Breast epithelium (tissue), 4 donors: ENCODE measurements at regions not wholly inside any gene's neighbourhood (a gene's known extent, or its start where the extent isn't known, plus 50 kb on each side); places are given as distances from the start of the nearest gene placed in this dataset.

Experiments used
- DNase-seq, 2 donors: peaks; one replicate each; pipeline ENCODE4 v3.0.0-alpha.2; 2019; ENCODE audit warnings: low spot score in 2 of 2
- H3K27ac ChIP-seq, 2 donors: fragments of 200-600 bp; sonication (generic) in 1 of 2; one replicate each; pipeline ENCODE4 v1.5.1; 2016 to 2019; ENCODE audit warnings: mild to moderate bottlenecking in 1 of 2
- H3K27me3 ChIP-seq, 2 donors: fragments of 200-600 bp; sonication (generic) in 1 of 2; one replicate each; pipeline versions ENCODE4 v1.5.1 to v1.6.0; 2017 to 2019; ENCODE audit warnings: control low read depth in 1 of 2, mild to moderate bottlenecking in 1 of 2
- H3K36me3 ChIP-seq: fragments of 200-600 bp; one replicate; pipeline ENCODE4 v1.5.1; 2019
- H3K4me1 ChIP-seq, 2 donors: fragments of 200-600 bp; sonication (generic); one replicate each; pipeline ENCODE4 v1.5.1; 2016 to 2019; ENCODE audit warnings: control low read depth in 1 of 2
- H3K4me3 ChIP-seq, 3 donors: fragments of 200-600 bp; sonication (generic); 1 replicate in 2 of 3; 2 replicates in 1 of 3; pipeline ENCODE4 v1.5.1; 2016 to 2019; ENCODE audit warnings: mild to moderate bottlenecking in 3 of 3, moderate library complexity in 2 of 3
- H3K9me3 ChIP-seq, 2 donors: fragments of 200-600 bp; sonication (generic) in 1 of 2; one replicate each; pipeline ENCODE4 v1.5.1; 2016 to 2019; ENCODE audit warnings: control low read depth in 1 of 2
- CTCF ChIP-seq, 3 donors: fragments of 450-650 bp; IDR thresholded peaks; one replicate each; pipeline ENCODE4 v1.5.1; 2016 to 2017; ENCODE audit warnings: antibody characterized with exemption in 3 of 3, mild to moderate bottlenecking in 3 of 3, moderate library complexity in 3 of 3
- POLR2A ChIP-seq: fragments of 450-650 bp; IDR thresholded peaks from one replicate; pipeline ENCODE4 v1.6.1; 2016; ENCODE audit warnings: antibody characterized with exemption, mild to moderate bottlenecking, moderate library complexity
- POLR2AphosphoS5 ChIP-seq, 3 donors: sonication (generic); formaldehyde crosslinking; IDR thresholded peaks; one replicate each; pipeline ENCODE4 v1.6.1; 2017; ENCODE audit warnings: antibody characterized with exemption in 3 of 3
- intact Hi-C: fragments of 100-400 bp; cut with DNase I; formaldehyde crosslinking; loops from one replicate; pipeline ENCODE4 v1.15.1; 2023; ENCODE audit warnings: low total_unique reads

- intact Hi-C loops, result no loop called here
- no peak for DNase-seq
- no peak for TF ChIP-seq POLR2AphosphoS5 (IDR thresholded peaks at IDR 0.05)
- TF ChIP-seq POLR2A, result no peak
- TF ChIP-seq CTCF (IDR thresholded peaks at IDR 0.05), result no peak
- Histone ChIP-seq H3K27me3 (no peaks in the 10 kb centered on the region), H3K4me3 (no peak overlapping the region), H3K27ac (no peak overlapping the region), H3K36me3 (no peaks in the 10 kb centered on the region), H3K9me3 (no peaks in the 10 kb centered on the region), H3K4me1 (no peaks in the 10 kb centered on the region)
Measured at GRCh38 chr4:125992891-125993290, 678.1 kb downstream of the FAT4 start.

GRCh38 chr4:125994024-125994423, 679.3 kb downstream of the FAT4 start:
- H3K27me3 ChIP-seq, result no peaks in the 10 kb centered on the region
- no peaks in the 10 kb centered on the region for H3K4me1 ChIP-seq
- H3K27ac ChIP-seq, result no peak overlapping the region
- H3K36me3 ChIP-seq, result no peaks in the 10 kb centered on the region
- TF ChIP-seq POLR2A, result no peak
- no peak for TF ChIP-seq CTCF (IDR thresholded peaks at IDR 0.05)
- TF ChIP-seq POLR2AphosphoS5 (IDR thresholded peaks at IDR 0.05), result no peak
- H3K4me3 ChIP-seq, result no peak overlapping the region
- no peaks in the 10 kb centered on the region for H3K9me3 ChIP-seq
- intact Hi-C loops, result no loop called here
- no peak for DNase-seq

GRCh38 chr4:125994430-125994829, 679.7 kb downstream of the FAT4 start:
- intact Hi-C loops, result no loop called here
- Histone ChIP-seq H3K27ac (no peak overlapping the region), H3K9me3 (no peaks in the 10 kb centered on the region), H3K4me3 (no peak overlapping the region), H3K4me1 (no peaks in the 10 kb centered on the region), H3K36me3 (no peaks in the 10 kb centered on the region), H3K27me3 (no peaks in the 10 kb centered on the region)
- no peak for DNase-seq
- TF ChIP-seq POLR2A (no peak), CTCF (IDR thresholded peaks at IDR 0.05) (no peak), POLR2AphosphoS5 (IDR thresholded peaks at IDR 0.05) (no peak)

- intact Hi-C loops, result no loop called here
- Histone ChIP-seq H3K27ac (no peak overlapping the region), H3K9me3 (peaks cover 0 to 6% of the 10 kb centered on the region in 2 donors), H3K27me3 (no peaks in the 10 kb centered on the region), H3K36me3 (no peaks in the 10 kb centered on the region), H3K4me3 (no peak overlapping the region), H3K4me1 (no peaks in the 10 kb centered on the region)
- DNase-seq, result no peak
- no peak for TF ChIP-seq POLR2AphosphoS5 (IDR thresholded peaks at IDR 0.05)
- TF ChIP-seq CTCF (IDR thresholded peaks at IDR 0.05), result no peak
- no peak for TF ChIP-seq POLR2A
Measured at GRCh38 chr4:126004941-126005340, 690.2 kb downstream of the FAT4 start.

DNA sequence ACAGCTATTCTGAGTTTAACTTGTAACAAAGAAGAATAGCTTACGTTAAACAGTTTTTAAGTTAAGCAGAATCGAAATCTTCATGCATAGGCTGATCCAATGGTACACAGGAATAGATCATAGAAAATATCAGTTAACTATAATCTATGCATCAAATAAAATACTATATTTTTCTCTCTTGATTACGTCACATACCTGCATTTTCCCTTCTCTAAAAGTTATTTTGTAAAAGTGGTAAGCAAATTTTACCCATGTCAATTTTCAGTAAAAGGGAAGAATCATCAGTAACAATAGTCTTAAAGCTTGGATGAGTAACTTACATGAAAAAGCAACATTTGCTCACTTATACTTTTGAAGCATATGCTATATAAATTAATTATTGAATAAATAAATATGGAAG, 692.4 kb downstream of the FAT4 start:
- no peak for DNase-seq
- TF ChIP-seq POLR2A (no peak), CTCF (IDR thresholded peaks at IDR 0.05) (no peak), POLR2AphosphoS5 (IDR thresholded peaks at IDR 0.05) (no peak)
- H3K9me3 ChIP-seq, result peaks cover 0 to 11% of the 10 kb centered on the region in 2 donors
- intact Hi-C loops, result no loop called here
- no peak overlapping the region for H3K27ac ChIP-seq
- H3K36me3 ChIP-seq, result no peaks in the 10 kb centered on the region
- H3K27me3 ChIP-seq, result no peaks in the 10 kb centered on the region
- no peaks in the 10 kb centered on the region for H3K4me1 ChIP-seq
- H3K4me3 ChIP-seq, result no peak overlapping the region
